Activated naive CD4-positive, alpha-beta T cell treated with anti-CD3 and anti-CD28 coated beads, Interleukin-2, amount 10 ng/mL, durations not matched to agents 7 days and 5 days (primary cell): ENCODE measurements at regions not wholly inside any gene's neighbourhood (a gene's known extent, or its start where the extent isn't known, plus 50 kb on each side); places are given as distances from the start of the nearest gene placed in this dataset.

Source experiments
- CTCF ChIA-PET: fragments of 350-600 bp; sonication (Branson Sonifier 250); formaldehyde crosslinking; loops from one replicate; lab custom pipeline; 2021; ENCODE audit warnings: antibody characterized with exemption; lab: Charles Lee
- DNase-seq: peaks from one replicate; pipeline ENCODE4 v3.0.0-alpha.2; 2020
- H3K27ac Mint-ChIP-seq: one replicate; pipeline ENCODE4 v1.8.0; 2021; ENCODE audit warnings: mild to moderate bottlenecking, moderate library complexity, mixed read lengths
- H3K27me3 Mint-ChIP-seq: one replicate; pipeline ENCODE4 v1.8.0; 2021; ENCODE audit warnings: mild to moderate bottlenecking, mixed read lengths
- H3K36me3 Mint-ChIP-seq: one replicate; pipeline ENCODE4 v1.8.0; 2021; ENCODE audit warnings: mixed read lengths
- H3K4me1 Mint-ChIP-seq: one replicate; pipeline ENCODE4 v1.8.0; 2021; ENCODE audit warnings: mixed read lengths
- H3K4me3 Mint-ChIP-seq: one replicate; pipeline ENCODE4 v1.8.0; 2021; ENCODE audit warnings: mild to moderate bottlenecking, moderate library complexity, mixed read lengths
- H3K9me3 Mint-ChIP-seq: one replicate; pipeline ENCODE4 v1.8.0; 2021; ENCODE audit warnings: mixed read lengths

DNA sequence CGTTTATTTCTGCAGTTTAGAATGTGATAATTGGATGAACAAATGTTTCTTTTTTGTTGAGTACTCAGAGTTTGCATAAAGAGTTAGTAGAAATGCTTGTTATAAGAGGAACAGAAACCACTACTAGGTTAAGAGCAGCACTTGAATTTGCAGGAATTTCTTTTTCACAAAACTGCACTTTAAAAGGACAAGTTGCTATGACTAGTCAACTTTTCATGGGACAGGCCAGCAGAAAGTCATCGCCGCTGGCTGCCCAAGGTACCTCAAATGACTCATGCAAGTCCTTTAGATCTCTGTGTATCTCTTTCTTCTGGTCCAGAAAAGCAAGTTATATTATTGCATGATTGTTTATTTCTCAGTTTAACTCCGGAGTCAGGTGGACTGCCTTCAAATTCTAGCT, 97.3 kb upstream of the HMHB1 start:
- Mint-ChIP-seq H3K27ac (no peak overlapping the region), H3K4me1 (no peaks in the 10 kb centered on the region)
- CTCF ChIA-PET = no interaction called here

DNA sequence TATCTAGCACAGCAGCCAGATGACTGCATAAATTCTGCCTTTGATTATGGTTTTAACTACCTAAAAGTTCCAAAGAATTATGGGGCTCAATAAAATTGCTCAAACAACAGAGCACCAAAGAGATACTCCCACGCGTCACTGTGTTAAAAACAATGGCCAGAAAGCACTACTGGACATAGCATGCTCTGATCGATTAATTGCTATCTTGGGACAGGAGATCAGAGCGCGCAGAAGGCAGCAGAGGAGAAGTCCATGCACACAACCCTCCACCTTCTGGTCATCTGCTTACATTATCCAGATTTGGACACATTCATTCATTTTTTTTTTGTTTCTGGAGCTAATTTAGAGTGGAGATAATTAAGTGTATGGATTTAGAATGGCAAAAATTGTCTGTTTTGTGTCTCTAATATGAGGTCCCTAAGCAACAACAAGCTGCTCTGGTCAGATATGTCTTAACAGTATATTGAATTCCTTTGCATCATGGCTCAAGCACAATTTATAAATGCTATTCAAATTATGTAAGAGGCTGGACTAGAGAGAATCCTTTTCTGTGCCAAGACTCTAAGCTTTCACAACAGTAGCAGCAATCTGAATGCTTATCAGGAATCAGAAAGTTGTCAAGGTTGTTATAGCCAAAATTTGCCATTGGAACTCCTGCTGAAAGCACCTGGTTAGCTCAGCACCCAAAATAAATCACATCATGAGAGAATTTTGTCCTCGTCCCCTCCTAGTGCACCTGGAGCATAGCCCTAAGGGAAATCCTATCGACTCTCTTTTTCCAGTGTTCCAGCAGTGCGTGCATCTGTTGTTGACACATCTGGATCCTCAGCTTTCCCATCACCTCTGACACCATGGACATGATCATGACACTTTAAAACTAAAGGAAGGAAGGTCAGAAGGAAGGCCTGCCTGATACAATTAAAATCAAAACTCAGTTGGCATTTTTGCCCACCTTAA, 98.6 kb upstream of the HMHB1 start:
- Mint-ChIP-seq H3K36me3 (no peaks in the 10 kb centered on the region), H3K27me3 (peaks cover 4% of the 10 kb centered on the region), H3K4me3 (no peak overlapping the region), H3K4me1 (no peaks in the 10 kb centered on the region), H3K9me3 (no peaks in the 10 kb centered on the region), H3K27ac (no peak overlapping the region)
- no peak for DNase-seq
- CTCF ChIA-PET = no interaction called here

More for the DNA sequence above, 97.3 kb upstream of the HMHB1 start:
- Mint-ChIP-seq H3K27me3 (no peaks in the 10 kb centered on the region), H3K9me3 (no peaks in the 10 kb centered on the region), H3K4me3 (no peak overlapping the region), H3K36me3 (no peaks in the 10 kb centered on the region)
- no peak for DNase-seq

DNA sequence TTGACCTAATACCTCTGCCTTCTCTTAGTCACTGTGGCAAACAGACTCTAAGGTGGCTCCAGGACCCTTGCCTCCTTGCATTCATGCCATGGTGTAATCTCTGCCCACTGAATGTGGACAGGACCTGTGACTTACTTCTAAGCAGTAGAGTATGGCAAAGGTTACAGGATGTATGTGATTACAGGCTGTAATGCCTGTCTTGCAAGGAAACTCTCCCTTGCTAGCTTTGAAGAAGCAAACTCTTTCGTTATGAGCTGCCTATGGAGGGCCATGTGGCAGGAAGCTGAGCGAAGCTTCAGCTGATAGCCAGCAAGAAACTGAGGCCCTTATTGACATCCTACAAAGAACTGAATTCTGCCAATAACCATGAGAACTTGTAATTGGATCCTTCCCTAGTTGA, 103.3 kb upstream of the HMHB1 start:
- no peaks in the 10 kb centered on the region for H3K9me3 Mint-ChIP-seq
- H3K4me3 Mint-ChIP-seq = no peak overlapping the region
- CTCF ChIA-PET = no interaction called here
- no peak for DNase-seq
- H3K4me1 Mint-ChIP-seq = no peaks in the 10 kb centered on the region
- peaks cover 4% of the 10 kb centered on the region for H3K27me3 Mint-ChIP-seq
- no peaks in the 10 kb centered on the region for H3K36me3 Mint-ChIP-seq
- no peak overlapping the region for H3K27ac Mint-ChIP-seq

DNA sequence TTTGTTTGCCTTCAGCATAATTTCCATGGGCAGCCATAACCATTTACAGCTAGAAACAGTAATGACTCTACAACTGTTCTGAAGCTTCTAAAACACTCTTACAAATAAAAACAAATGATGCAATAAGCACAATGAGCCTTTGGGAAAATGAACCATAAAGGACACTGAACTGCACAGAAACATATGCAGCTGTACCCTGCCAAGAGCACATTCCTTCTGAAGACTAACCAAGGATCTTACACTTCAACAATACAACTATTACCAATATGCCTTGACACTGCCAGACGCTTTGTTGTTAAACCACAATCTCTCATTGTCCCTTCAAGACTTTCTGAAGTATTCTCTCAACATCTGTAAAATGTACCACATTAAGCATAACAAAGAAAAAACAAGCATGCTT, 104.2 kb upstream of the HMHB1 start:
- H3K4me1 Mint-ChIP-seq = no peaks in the 10 kb centered on the region
- H3K27ac Mint-ChIP-seq = no peak overlapping the region
- DNase-seq = no peak
- no peak overlapping the region for H3K4me3 Mint-ChIP-seq
- no peaks in the 10 kb centered on the region for H3K36me3 Mint-ChIP-seq
- no peaks in the 10 kb centered on the region for H3K9me3 Mint-ChIP-seq
- H3K27me3 Mint-ChIP-seq = peaks cover 7% of the 10 kb centered on the region
- CTCF ChIA-PET = no interaction called here

DNA sequence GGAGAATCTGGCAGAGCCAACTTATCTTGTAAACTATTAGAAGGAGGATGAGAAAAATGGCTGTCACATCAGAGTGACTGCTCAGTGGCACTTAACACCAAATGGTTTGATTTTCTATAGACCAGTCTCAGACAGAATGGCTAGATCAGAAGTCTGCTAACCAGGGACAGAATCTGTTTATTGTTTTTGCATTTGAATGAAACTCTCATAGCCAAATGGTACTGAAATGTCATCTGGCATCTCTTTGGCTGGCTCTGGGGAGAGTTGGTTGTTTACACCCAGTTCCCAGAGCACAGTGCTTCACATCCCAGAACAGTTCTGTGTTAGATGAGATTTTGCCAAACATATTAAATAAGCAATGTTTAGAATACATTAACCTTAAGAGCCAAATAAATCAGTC, 106.6 kb upstream of the HMHB1 start:
- H3K9me3 Mint-ChIP-seq = no peaks in the 10 kb centered on the region
- H3K27ac Mint-ChIP-seq = no peak overlapping the region
- CTCF ChIA-PET = no interaction called here

DNA sequence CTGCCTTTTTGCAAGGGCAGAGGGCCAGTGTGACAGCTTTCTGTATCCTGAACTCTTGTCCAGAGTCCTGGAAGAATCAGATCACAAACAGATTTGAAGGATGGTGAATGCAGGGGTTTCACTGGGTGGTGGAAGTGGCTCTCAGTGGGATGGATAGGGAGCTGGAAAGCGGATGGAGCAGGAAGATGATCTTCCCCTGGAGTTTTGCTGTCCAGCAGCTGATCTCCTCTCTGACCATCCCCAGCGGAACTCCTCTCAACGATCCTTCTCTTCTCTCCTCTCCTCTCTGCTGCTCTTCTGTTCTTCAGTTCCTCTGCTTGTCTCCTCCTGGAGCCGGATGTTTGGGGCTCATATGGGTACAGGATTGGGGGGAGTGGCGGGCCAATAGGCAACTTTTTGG, 108.3 kb upstream of the HMHB1 start:
- Mint-ChIP-seq H3K36me3 (no peaks in the 10 kb centered on the region), H3K4me3 (no peak overlapping the region), H3K27ac (no peak overlapping the region), H3K9me3 (no peaks in the 10 kb centered on the region), H3K4me1 (no peaks in the 10 kb centered on the region), H3K27me3 (peaks cover 4% of the 10 kb centered on the region)
- DNase-seq = no peak
- CTCF ChIA-PET = no interaction called here

More for the DNA sequence above, 106.6 kb upstream of the HMHB1 start:
- H3K36me3 Mint-ChIP-seq = no peaks in the 10 kb centered on the region
- no peak for DNase-seq
- H3K4me3 Mint-ChIP-seq = no peak overlapping the region
- peaks cover 7% of the 10 kb centered on the region for H3K27me3 Mint-ChIP-seq
- no peaks in the 10 kb centered on the region for H3K4me1 Mint-ChIP-seq

DNA sequence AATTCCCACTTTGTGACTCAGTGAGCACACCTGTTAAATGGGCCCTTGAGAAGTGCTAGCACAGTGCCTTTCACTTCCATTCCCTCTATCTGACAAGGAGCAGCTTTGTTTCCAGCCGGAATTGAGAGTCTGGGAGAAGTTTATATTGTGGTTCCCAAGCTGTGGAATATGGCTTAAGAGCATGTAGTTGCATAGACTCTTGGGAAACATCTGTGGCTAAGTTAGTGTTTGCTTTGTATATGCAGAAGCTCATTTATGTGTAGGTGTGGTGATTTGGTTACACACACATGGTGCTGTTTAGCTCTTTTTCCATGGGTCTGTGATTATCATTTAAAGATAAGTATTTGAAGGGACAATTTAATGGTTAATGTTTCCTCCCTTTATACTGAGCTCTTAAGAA, 110.5 kb upstream of the HMHB1 start:
- CTCF ChIA-PET = interaction anchor here (1.1 kb wide), 1 partner anchor 124 kb away, joined by 3 read pairs; no protein-coding TSS in a partner anchor
- H3K27me3 Mint-ChIP-seq = peaks cover 3% of the 10 kb centered on the region
- H3K36me3 Mint-ChIP-seq = no peaks in the 10 kb centered on the region
- H3K4me1 Mint-ChIP-seq = no peaks in the 10 kb centered on the region
- DNase-seq = no peak
- no peaks in the 10 kb centered on the region for H3K9me3 Mint-ChIP-seq
- H3K27ac Mint-ChIP-seq = no peak overlapping the region
- no peak overlapping the region for H3K4me3 Mint-ChIP-seq

DNA sequence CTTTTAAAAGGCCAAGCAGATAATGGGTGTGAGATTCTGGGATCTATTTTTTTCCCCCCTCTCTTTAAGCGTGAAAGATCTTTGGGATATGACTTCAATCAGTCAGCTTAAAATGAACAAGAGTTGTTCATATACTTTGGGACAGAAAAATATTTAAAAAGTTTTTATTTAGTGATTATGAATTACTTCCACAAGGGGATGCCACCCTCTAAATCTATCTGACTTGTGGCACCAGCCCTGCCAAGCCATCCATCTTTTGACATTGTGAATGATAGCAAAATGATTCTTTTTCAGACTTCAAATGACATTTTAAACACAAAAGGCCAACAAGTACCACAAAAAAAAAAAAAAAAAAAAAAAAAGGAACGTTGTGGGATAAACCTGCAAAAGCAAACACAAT, 111.0 kb upstream of the HMHB1 start:
- no peak overlapping the region for H3K4me3 Mint-ChIP-seq
- no peaks in the 10 kb centered on the region for H3K36me3 Mint-ChIP-seq
- H3K27me3 Mint-ChIP-seq = peaks cover 3% of the 10 kb centered on the region
- CTCF ChIA-PET = interaction anchor here (1.1 kb wide), 1 partner anchor 124 kb away, joined by 3 read pairs; no protein-coding TSS in a partner anchor
- no peaks in the 10 kb centered on the region for H3K4me1 Mint-ChIP-seq
- H3K27ac Mint-ChIP-seq = no peak overlapping the region
- H3K9me3 Mint-ChIP-seq = no peaks in the 10 kb centered on the region
- DNase-seq = no peak

DNA sequence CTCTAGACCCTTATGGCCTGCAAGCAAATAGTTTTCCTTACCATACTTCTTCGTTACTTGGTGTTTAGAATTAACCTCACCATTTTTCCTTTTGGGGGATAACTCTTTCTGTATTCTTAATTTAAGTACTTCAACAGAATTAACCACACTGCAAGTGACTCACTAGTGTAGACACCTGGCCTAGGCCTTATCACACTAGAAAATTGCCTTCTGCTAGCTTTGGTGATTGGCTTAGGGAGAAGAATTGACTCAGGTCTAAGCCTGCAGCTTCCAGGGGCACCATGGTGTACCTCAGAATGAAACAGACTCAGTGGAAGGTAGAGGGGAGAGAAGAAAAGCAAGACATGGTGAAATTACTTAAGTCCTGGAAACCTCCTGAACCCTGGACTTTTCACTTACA, 112.8 kb upstream of the HMHB1 start:
- DNase-seq = no peak
- Mint-ChIP-seq H3K27ac (no peak overlapping the region), H3K27me3 (peaks cover 3% of the 10 kb centered on the region), H3K9me3 (no peaks in the 10 kb centered on the region), H3K4me3 (no peak overlapping the region), H3K4me1 (peaks cover 2% of the 10 kb centered on the region), H3K36me3 (no peaks in the 10 kb centered on the region)
- CTCF ChIA-PET = no interaction called here

DNA sequence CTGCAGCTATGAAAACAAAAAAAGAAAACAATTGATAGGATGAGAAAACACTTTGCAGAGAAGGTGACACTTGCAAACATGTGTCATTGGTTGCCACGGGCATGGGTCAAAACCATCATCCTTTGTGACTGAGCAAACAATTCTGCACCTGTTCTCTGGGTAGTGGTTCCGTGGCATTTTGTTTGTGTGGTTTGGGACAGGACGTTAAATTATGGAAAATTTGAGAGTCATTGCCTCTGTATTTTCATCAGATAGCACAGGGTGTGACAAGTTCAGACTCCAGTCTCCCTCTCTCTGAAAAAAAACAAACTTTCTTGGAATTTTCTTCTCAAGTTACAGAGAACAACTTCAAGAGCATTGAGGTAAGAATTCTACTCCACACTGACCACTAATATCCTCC, 113.4 kb upstream of the HMHB1 start:
- Mint-ChIP-seq H3K9me3 (no peaks in the 10 kb centered on the region), H3K27me3 (peaks cover 3% of the 10 kb centered on the region), H3K27ac (no peak overlapping the region), H3K4me1 (peaks cover 2% of the 10 kb centered on the region), H3K4me3 (no peak overlapping the region), H3K36me3 (no peaks in the 10 kb centered on the region)
- no peak for DNase-seq
- CTCF ChIA-PET = no interaction called here

DNA sequence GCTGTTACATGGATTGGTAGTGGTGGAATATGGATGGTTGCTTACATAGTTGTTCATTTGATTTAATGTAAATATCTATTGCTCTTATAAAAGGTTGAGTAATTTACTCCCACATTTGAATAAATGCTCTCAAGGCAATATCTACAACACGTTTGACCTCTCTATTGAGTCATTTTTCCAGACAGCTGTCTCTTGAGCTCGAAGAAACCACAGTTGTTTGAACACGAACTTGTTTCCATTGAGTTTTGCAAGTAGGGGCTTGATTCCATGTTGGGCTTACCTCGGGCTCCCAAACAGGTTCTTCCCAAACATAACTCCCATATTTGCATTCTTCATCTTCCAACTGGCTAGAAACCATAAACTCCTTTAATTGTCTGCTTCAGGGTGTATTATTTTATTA, 115.0 kb upstream of the HMHB1 start:
- DNase-seq = no peak
- Mint-ChIP-seq H3K4me3 (no peak overlapping the region), H3K27me3 (no peaks in the 10 kb centered on the region), H3K4me1 (peaks cover 2% of the 10 kb centered on the region), H3K36me3 (no peaks in the 10 kb centered on the region), H3K9me3 (no peaks in the 10 kb centered on the region), H3K27ac (no peak overlapping the region)
- CTCF ChIA-PET = no interaction called here

DNA sequence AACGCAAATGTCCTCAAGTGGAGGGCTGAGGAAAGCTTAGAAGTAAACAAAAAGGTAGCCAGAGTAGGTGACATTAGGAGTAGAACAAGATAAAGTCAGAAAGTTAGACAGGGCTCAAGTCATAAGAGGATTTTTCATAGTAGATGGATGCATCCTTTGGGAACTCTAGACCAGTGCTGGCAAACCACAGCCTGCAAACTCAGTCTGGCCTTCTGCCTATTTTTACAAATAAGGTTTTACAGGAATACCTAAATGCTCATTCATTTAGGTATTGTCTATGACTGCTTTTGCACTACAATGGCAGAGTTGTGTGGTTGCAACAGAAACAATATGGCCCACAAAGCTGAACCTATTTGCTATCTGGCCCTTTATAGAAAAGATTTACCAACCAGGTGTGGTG, 116.0 kb upstream of the HMHB1 start:
- CTCF ChIA-PET = no interaction called here

DNA sequence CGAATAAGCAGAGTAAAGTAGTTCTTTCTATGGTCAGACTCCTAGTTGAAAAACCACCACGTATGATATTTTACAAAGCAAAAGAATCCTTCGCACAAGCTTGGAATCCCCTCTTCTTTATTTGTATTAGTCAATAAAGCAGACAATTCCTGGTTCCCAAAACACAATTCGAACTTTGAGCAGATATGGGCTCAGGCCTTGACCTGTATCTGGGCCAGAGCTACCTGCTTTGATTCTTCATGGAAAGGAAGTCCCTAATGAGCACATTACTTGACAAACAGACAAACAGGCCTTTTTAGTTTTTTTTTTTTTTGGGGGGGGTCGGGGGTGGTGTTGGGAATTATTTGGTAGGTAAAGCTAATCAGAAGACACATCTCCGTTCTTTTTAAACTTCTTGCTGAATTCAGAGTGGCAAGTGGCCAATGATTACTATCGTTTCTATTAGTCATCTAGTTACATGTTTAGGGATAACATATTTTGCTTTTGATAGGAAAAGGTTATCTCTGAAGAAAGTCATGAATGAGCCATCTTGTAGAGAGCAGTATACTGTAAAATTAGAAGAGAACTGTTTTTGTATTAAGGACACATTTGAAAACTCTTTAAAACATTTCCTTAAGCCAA, 116.6 kb upstream of the HMHB1 start:
- H3K36me3 Mint-ChIP-seq = no peaks in the 10 kb centered on the region
- H3K4me3 Mint-ChIP-seq = no peak overlapping the region
- peaks cover 2% of the 10 kb centered on the region for H3K4me1 Mint-ChIP-seq
- H3K9me3 Mint-ChIP-seq = no peaks in the 10 kb centered on the region
- DNase-seq = no peak
- CTCF ChIA-PET = interaction anchor here (0.7 kb wide), 1 partner anchor 235 kb away, joined by 3 read pairs; no protein-coding TSS in a partner anchor
- no peak overlapping the region for H3K27ac Mint-ChIP-seq
- H3K27me3 Mint-ChIP-seq = no peaks in the 10 kb centered on the region

More for the DNA sequence above, 116.0 kb upstream of the HMHB1 start:
- Mint-ChIP-seq H3K27ac (no peak overlapping the region), H3K27me3 (no peaks in the 10 kb centered on the region), H3K4me3 (no peak overlapping the region), H3K4me1 (peaks cover 2% of the 10 kb centered on the region), H3K9me3 (no peaks in the 10 kb centered on the region), H3K36me3 (no peaks in the 10 kb centered on the region)
- no peak for DNase-seq

DNA sequence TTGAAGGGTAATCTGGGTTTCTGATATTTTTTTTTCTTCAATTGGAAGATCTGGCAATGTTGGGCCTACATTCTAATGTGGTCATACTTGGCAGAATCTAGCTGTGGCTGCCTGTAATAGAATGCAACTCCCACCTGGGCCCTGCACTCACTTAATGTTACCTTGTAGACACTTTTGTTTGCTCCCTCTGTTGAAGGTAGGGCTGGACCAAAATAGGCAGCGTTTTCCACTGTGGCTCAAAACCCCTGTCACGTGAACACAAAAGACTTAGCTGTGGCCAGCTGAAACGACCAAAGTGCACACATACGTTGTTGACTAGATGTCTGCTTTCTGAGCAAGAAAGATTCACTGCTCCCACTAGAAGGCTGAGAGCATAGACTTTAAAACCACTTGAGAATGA, 117.6 kb upstream of the HMHB1 start:
- H3K4me1 Mint-ChIP-seq = peaks cover 2% of the 10 kb centered on the region
- no peak for DNase-seq
- CTCF ChIA-PET = no interaction called here
- no peak overlapping the region for H3K27ac Mint-ChIP-seq
- H3K36me3 Mint-ChIP-seq = no peaks in the 10 kb centered on the region
- H3K9me3 Mint-ChIP-seq = peaks cover 5% of the 10 kb centered on the region
- no peak overlapping the region for H3K4me3 Mint-ChIP-seq
- H3K27me3 Mint-ChIP-seq = no peaks in the 10 kb centered on the region
